Smooth muscle cell (in vitro differentiated cells): ENCODE measurements at regions not wholly inside any gene's neighbourhood (a gene's known extent, or its start where the extent isn't known, plus 50 kb on each side); places are given as distances from the start of the nearest gene placed in this dataset.

Experiments used
- DNase-seq: peaks from one replicate; lab custom pipeline; 2025; ENCODE audit not compliant: unreplicated experiment; lab: John Stamatoyannopoulos, UW
- H2AFZ ChIP-seq: fragments of 200-600 bp; sonication (generic); 2 replicates; pipeline ENCODE4 v1.6.0; 2016; ENCODE audit warnings: antibody characterized with exemption, low read depth, mild to moderate bottlenecking
- H3F3A ChIP-seq: fragments of 200-600 bp; sonication (generic); 2 replicates; pipeline ENCODE4 v1.6.0; 2017; ENCODE audit warnings: antibody characterized with exemption, low read depth
- H3K27ac ChIP-seq: fragments of 200-600 bp; sonication (generic); 2 replicates; pipeline ENCODE4 v1.5.1; 2016; ENCODE audit warnings: low read depth, mild to moderate bottlenecking
- H3K27me3 ChIP-seq: fragments of 200-600 bp; sonication (generic); 2 replicates; pipeline ENCODE4 v1.6.1; 2016; ENCODE audit warnings: low read depth, mild to moderate bottlenecking
- H3K36me3 ChIP-seq: fragments of 200-600 bp; sonication (generic); 2 replicates; pipeline ENCODE4 v1.5.1; 2016; ENCODE audit warnings: low read depth
- H3K4me1 ChIP-seq: fragments of 200-600 bp; sonication (generic); 2 replicates; pipeline ENCODE4 v1.5.1; 2016; ENCODE audit warnings: low read depth
- H3K4me2 ChIP-seq: fragments of 200-600 bp; sonication (generic); 2 replicates; pipeline ENCODE4 v1.6.0; 2016; ENCODE audit warnings: mild to moderate bottlenecking
- H3K4me3 ChIP-seq: fragments of 200-600 bp; sonication (generic); 2 replicates; pipeline ENCODE4 v1.5.1; 2016; ENCODE audit warnings: mild to moderate bottlenecking
- H3K79me2 ChIP-seq: fragments of 200-600 bp; sonication (generic); 2 replicates; pipeline ENCODE4 v1.6.0; 2016; ENCODE audit warnings: low read depth, mild to moderate bottlenecking
- H3K9ac ChIP-seq: fragments of 200-600 bp; sonication (generic); 2 replicates; pipeline ENCODE4 v1.6.0; 2016; ENCODE audit warnings: low read depth
- H3K9me3 ChIP-seq: fragments of 200-600 bp; sonication (generic); replicated peaks from 2 replicates; pipeline ENCODE4 v1.5.1; 2016; ENCODE audit warnings: low read depth
- H4K20me1 ChIP-seq: fragments of 200-600 bp; sonication (generic); 2 replicates; pipeline ENCODE4 v1.6.0; 2016; ENCODE audit warnings: low read depth
- CTCF ChIP-seq: fragments of 200-600 bp; sonication (generic); IDR thresholded peaks from 2 replicates; pipeline ENCODE4 v1.5.1; 2017; ENCODE audit warnings: borderline replicate concordance, mild to moderate bottlenecking, antibody characterized with exemption; ENCODE audit not compliant: insufficient read depth, poor library complexity, severe bottlenecking
- WGBS: methylation state at CpG from one replicate; pipeline ENCODE4 v1.1.7; 2016; ENCODE audit warnings: low lambda C conversion rate; 5-methylcytosine and 5-hydroxymethylcytosine counted together

DNA sequence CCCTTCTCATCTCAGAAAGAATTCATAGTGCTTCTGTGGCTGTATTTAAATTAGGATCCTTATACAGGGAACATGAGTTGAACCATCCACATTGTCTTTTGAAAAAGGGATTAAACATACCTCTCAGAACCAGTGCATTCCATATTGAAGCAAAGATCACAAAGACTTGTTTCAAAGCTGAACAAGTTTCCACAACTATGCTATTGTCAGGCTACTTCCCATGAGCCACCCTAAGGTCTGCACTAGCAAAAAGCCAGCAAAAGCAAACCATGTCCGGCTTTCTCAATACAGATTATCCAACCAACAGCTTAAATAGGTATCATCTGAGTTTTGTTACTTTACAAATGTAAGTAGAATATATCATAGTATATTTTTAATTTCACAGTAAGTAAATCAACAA, 78.1 kb downstream of the SCG2 start:
- Histone ChIP-seq H3K4me2 (no peak overlapping the region), H3K9me3 (no peaks in the 10 kb centered on the region), H3K79me2 (no peaks in the 10 kb centered on the region), H3K27ac (no peak overlapping the region), H3K4me1 (no peaks in the 10 kb centered on the region), H3F3A (no peaks in the 10 kb centered on the region), H3K27me3 (no peaks in the 10 kb centered on the region), H3K9ac (no peak overlapping the region), H2AFZ (no peak overlapping the region), H3K36me3 (no peaks in the 10 kb centered on the region), H4K20me1 (no peaks in the 10 kb centered on the region), H3K4me3 (no peak overlapping the region)
- no peak for TF ChIP-seq CTCF
- DNase-seq: no peak
- WGBS: 95% methylated on average over 1 of the region's 1 CpG

- H2AFZ ChIP-seq: no peak overlapping the region
- H3K4me1 ChIP-seq: no peaks in the 10 kb centered on the region
- H3K27me3 ChIP-seq: no peaks in the 10 kb centered on the region
- no peak overlapping the region for H3K9ac ChIP-seq
- no peak for DNase-seq
- H3K9me3 ChIP-seq: no peaks in the 10 kb centered on the region
- H3K27ac ChIP-seq: no peak overlapping the region
- H3K4me2 ChIP-seq: no peak overlapping the region
- no peaks in the 10 kb centered on the region for H3K36me3 ChIP-seq
- no peaks in the 10 kb centered on the region for H3K79me2 ChIP-seq
- TF ChIP-seq CTCF: no peak
- H4K20me1 ChIP-seq: no peaks in the 10 kb centered on the region
- no peaks in the 10 kb centered on the region for H3F3A ChIP-seq
- H3K4me3 ChIP-seq: no peak overlapping the region
Measured at GRCh38 chr2:223526106-223526505, 76.1 kb downstream of the SCG2 start.

DNA sequence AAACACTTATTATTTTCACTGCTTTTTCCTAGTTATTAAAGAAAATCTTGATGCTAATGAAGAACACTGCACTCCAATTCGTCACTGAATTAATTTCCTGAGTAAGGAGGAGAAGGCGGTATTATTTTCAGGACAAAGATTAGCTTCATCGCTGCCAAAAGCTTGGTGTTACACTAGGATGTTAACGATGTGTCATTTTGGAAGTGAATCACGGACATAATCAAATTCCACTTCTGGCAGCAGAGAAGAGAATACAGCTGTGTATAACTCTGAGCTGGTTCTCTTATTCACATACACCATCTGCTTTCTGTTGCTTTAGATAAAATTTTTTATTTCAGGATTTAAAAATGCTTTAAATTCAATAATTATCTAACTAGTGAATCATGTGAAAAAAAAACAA, 74.1 kb downstream of the SCG2 start:
- H3K36me3 ChIP-seq: no peaks in the 10 kb centered on the region
- no peaks in the 10 kb centered on the region for H4K20me1 ChIP-seq
- WGBS: 90% methylated on average over 5 of the region's 5 CpGs
- H3K4me1 ChIP-seq: peaks cover 5% of the 10 kb centered on the region
- no peaks in the 10 kb centered on the region for H3K79me2 ChIP-seq
- H2AFZ ChIP-seq: no peak overlapping the region
- no peak overlapping the region for H3K4me2 ChIP-seq
- TF ChIP-seq CTCF: no peak
- H3K4me3 ChIP-seq: no peak overlapping the region
- DNase-seq: no peak
- H3K9me3 ChIP-seq: no peaks in the 10 kb centered on the region
- no peaks in the 10 kb centered on the region for H3F3A ChIP-seq
- no peak overlapping the region for H3K27ac ChIP-seq
- H3K27me3 ChIP-seq: no peaks in the 10 kb centered on the region
- H3K9ac ChIP-seq: no peak overlapping the region

DNA sequence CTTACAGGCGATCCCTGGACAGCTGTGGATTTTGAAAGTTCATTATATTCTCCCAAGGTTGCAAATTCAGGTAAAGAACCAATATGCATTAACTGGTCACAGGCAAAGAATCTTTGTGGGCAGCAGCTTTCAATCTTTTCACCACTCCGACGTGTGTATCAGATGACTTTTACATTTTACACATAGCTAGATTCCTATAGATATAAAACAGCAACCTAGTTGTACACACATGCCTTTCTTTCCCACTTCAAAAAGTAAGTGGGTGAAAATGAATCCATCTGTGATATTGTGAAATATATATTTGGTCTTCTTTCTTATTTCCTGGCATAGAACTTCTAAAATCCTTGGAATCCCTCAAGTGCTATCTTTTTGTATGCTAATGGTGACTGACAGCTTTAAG, 72.5 kb downstream of the SCG2 start:
- TF ChIP-seq CTCF: no peak
- Histone ChIP-seq H4K20me1 (no peaks in the 10 kb centered on the region), H3K79me2 (no peaks in the 10 kb centered on the region), H2AFZ (no peak overlapping the region), H3K9ac (no peak overlapping the region), H3K27ac (no peak overlapping the region), H3K36me3 (no peaks in the 10 kb centered on the region), H3K4me1 (peaks cover 5% of the 10 kb centered on the region), H3K9me3 (no peaks in the 10 kb centered on the region), H3K4me3 (no peak overlapping the region), H3K27me3 (no peaks in the 10 kb centered on the region), H3F3A (no peaks in the 10 kb centered on the region), H3K4me2 (no peak overlapping the region)
- WGBS: 53% methylated on average over 3 of the region's 3 CpGs
- DNase-seq: no peak
